SH-SY5Y (cell line): ENCODE measurements at regions not wholly inside any gene's neighbourhood (a gene's known extent, or its start where the extent isn't known, plus 50 kb on each side); places are given as distances from the start of the nearest gene placed in this dataset.

ENCODE experiments used
- GATA2 ChIP-seq: IDR thresholded peaks from 2 replicates; pipeline ENCODE4 v1.6.1; 2011; ENCODE audit warnings: mild to moderate bottlenecking, low read depth, low read length
- GATA3 ChIP-seq: IDR thresholded peaks from 2 replicates; pipeline ENCODE4 v1.6.1; 2011; ENCODE audit warnings: low read depth, mild to moderate bottlenecking, low read length, moderate library complexity

GRCh38 chr17:36791150-36791941, 145.9 kb upstream of the LHX1 start:
- TF ChIP-seq GATA2 (no peak), GATA3 (no peak)

GRCh38 chr17:36791942-36792475, 145.3 kb upstream of the LHX1 start:
- TF ChIP-seq GATA2 (no peak), GATA3 (no peak)

GRCh38 chr17:36792849-36793248, 144.4 kb upstream of the LHX1 start:
- TF ChIP-seq GATA2 (peak; percentile 41; the same call in 1 of the 2 replicates), GATA3 (no peak)

- TF ChIP-seq GATA3 (no peak), GATA2 (no peak)
Observed at GRCh38 chr17:36793976-36794375, 143.3 kb upstream of the LHX1 start.

- TF ChIP-seq GATA2 (no peak), GATA3 (no peak)
Observed at GRCh38 chr17:36807496-36808179, 129.6 kb upstream of the LHX1 start.

- TF ChIP-seq GATA2: peak; percentile 92
- no peak for TF ChIP-seq GATA3
Observed at GRCh38 chr17:36808180-36808661, 129.1 kb upstream of the LHX1 start.

- TF ChIP-seq GATA2 (no peak), GATA3 (no peak)
Observed at GRCh38 chr17:36812762-36813161, 124.5 kb upstream of the LHX1 start.

GRCh38 chr17:36813357-36813756, 123.9 kb upstream of the LHX1 start:
- no peak for TF ChIP-seq GATA3
- no peak for TF ChIP-seq GATA2

GRCh38 chr17:36813957-36814563, 123.2 kb upstream of the LHX1 start:
- TF ChIP-seq GATA3: no peak
- TF ChIP-seq GATA2: no peak

GRCh38 chr17:36814958-36815357, 122.3 kb upstream of the LHX1 start:
- TF ChIP-seq GATA2 (no peak), GATA3 (no peak)

GRCh38 chr17:36816214-36816906, 120.9 kb upstream of the LHX1 start:
- TF ChIP-seq GATA2 (no peak), GATA3 (no peak)

GRCh38 chr17:36816907-36817288, 120.4 kb upstream of the LHX1 start:
- TF ChIP-seq GATA2: no peak
- TF ChIP-seq GATA3: no peak

GRCh38 chr17:36817483-36818048, 119.7 kb upstream of the LHX1 start:
- TF ChIP-seq GATA2 (no peak), GATA3 (no peak)
